ENCODE measurements at regions not wholly inside any gene's neighbourhood (a gene's known extent, or its start where the extent isn't known, plus 50 kb on each side); places are given as distances from the start of the nearest gene placed in this dataset.

- H3K9me3 ChIP-seq: no peaks in the 10 kb centered on the region
- WGBS (ENCODE audit: insufficient coverage, low coverage, low lambda C conversion rate, missing lambda C conversion rate): 20% methylated on average over 25 of the region's 43 CpGs
- intact Hi-C loops (cut with DNase I): no loop called here
- no peaks in the 10 kb centered on the region for H3K27me3 ChIP-seq
- H3K27ac ChIP-seq: no peak overlapping the region
- ATAC-seq (peak; percentile 76 to 93 (median 86)), DNase-seq (peak; percentile 50 to 65 (median 56))
- no peak overlapping the region for H3K4me3 ChIP-seq
- no peak for TF ChIP-seq POLR2A (IDR thresholded peaks at IDR 0.05)
- peak; percentile 76 to 99 (median 88) for TF ChIP-seq CTCF (IDR thresholded peaks at IDR 0.05)
- no peaks in the 10 kb centered on the region for H3K4me1 ChIP-seq
- H3K36me3 ChIP-seq: no peaks in the 10 kb centered on the region
These were observed 986.3 kb upstream of the TMEM132C start for GRCh38 chr12:127280393-127281275.

- no peaks in the 10 kb centered on the region for H3K9me3 ChIP-seq
- intact Hi-C loops (cut with DNase I): no loop called here
- no peaks in the 10 kb centered on the region for H3K27me3 ChIP-seq
- DNase-seq (no peak), ATAC-seq (no peak)
- no peak overlapping the region for H3K4me3 ChIP-seq
- WGBS (ENCODE audit: insufficient coverage, low coverage, low lambda C conversion rate, missing lambda C conversion rate): 76% methylated on average over 7 of the region's 7 CpGs
- H3K27ac ChIP-seq: no peak overlapping the region
- no peak for TF ChIP-seq POLR2A (IDR thresholded peaks at IDR 0.05)
- TF ChIP-seq CTCF (IDR thresholded peaks at IDR 0.05): no peak
- no peaks in the 10 kb centered on the region for H3K4me1 ChIP-seq
- no peaks in the 10 kb centered on the region for H3K36me3 ChIP-seq
These were observed 984.0 kb upstream of the TMEM132C start for GRCh38 chr12:127282786-127283565.

- H3K27me3 ChIP-seq: no peaks in the 10 kb centered on the region
- TF ChIP-seq CTCF (IDR thresholded peaks at IDR 0.05): no peak
- TF ChIP-seq POLR2A (IDR thresholded peaks at IDR 0.05): no peak
- no peak overlapping the region for H3K4me3 ChIP-seq
- H3K27ac ChIP-seq: no peak overlapping the region
- no peak for DNase-seq
- H3K4me1 ChIP-seq: no peaks in the 10 kb centered on the region
- 53% methylated on average over 4 of the region's 6 CpGs for WGBS (ENCODE audit: insufficient coverage, low coverage, low lambda C conversion rate, missing lambda C conversion rate)
- no peaks in the 10 kb centered on the region for H3K9me3 ChIP-seq
- no peak for ATAC-seq
- H3K36me3 ChIP-seq: no peaks in the 10 kb centered on the region
- intact Hi-C loops (cut with DNase I): no loop called here
These were observed 982.9 kb upstream of the TMEM132C start for GRCh38 chr12:127284021-127284420.

- Histone ChIP-seq H3K4me1 (no peaks in the 10 kb centered on the region), H3K36me3 (no peaks in the 10 kb centered on the region), H3K4me3 (no peak overlapping the region), H3K27ac (no peak overlapping the region), H3K27me3 (no peaks in the 10 kb centered on the region), H3K9me3 (no peaks in the 10 kb centered on the region)
- TF ChIP-seq POLR2A (IDR thresholded peaks at IDR 0.05) (no peak), CTCF (IDR thresholded peaks at IDR 0.05) (no peak)
- WGBS (ENCODE audit: insufficient coverage, low coverage, low lambda C conversion rate, missing lambda C conversion rate): 47% methylated on average over 3 of the region's 3 CpGs
- DNase-seq: no peak
- intact Hi-C loops (cut with DNase I): no loop called here
- no peak for ATAC-seq
These were observed 982.0 kb upstream of the TMEM132C start for GRCh38 chr12:127284870-127285431.
